Epithelial cell of esophagus (primary cell): ENCODE measurements at regions not wholly inside any gene's neighbourhood (a gene's known extent, or its start where the extent isn't known, plus 50 kb on each side); places are given as distances from the start of the nearest gene placed in this dataset.

ENCODE experiments used
- DNase-seq: peaks from one replicate; pipeline ENCODE4 v3.0.0; 2010; ENCODE audit warnings: low read depth
- H3K4me3 ChIP-seq: 2 replicates; pipeline ENCODE4 v1.5.1; 2011; ENCODE audit warnings: mild to moderate bottlenecking, low read length, control low read depth
- TF ChIP-seq, protein P1 (sequence below): IDR thresholded peaks from 2 replicates; pipeline ENCODE4 v1.5.1; 2011; ENCODE audit warnings: low read depth, mild to moderate bottlenecking, low read length, control low read depth, inconsistent platforms; ENCODE audit not compliant: insufficient read depth; ENCODE audit errors: missing control alignments

DNA sequence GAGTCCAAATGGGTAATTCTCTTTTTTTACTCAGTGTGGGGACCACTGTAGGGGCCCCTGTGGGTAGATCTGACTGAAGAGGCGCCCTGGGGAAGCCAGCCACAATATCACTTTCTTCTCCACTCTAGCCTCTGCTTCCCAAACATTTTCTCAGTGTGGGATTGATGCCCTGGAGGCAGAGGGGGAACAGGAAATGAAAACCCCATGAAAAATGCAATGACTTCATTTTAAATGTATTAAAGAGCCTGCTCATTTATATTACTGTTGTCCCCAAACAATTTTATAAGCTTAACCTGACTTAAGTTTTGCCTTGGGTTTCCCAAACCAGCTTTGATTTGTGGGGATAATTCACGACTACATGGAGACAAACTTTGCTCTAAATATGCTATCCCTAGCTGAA is 181.9 kb downstream of the C1orf94 start:
- DNase-seq = no peak
- TF ChIP-seq, protein P1, sequence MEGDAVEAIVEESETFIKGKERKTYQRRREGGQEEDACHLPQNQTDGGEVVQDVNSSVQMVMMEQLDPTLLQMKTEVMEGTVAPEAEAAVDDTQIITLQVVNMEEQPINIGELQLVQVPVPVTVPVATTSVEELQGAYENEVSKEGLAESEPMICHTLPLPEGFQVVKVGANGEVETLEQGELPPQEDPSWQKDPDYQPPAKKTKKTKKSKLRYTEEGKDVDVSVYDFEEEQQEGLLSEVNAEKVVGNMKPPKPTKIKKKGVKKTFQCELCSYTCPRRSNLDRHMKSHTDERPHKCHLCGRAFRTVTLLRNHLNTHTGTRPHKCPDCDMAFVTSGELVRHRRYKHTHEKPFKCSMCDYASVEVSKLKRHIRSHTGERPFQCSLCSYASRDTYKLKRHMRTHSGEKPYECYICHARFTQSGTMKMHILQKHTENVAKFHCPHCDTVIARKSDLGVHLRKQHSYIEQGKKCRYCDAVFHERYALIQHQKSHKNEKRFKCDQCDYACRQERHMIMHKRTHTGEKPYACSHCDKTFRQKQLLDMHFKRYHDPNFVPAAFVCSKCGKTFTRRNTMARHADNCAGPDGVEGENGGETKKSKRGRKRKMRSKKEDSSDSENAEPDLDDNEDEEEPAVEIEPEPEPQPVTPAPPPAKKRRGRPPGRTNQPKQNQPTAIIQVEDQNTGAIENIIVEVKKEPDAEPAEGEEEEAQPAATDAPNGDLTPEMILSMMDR = no peak
- no peak overlapping the region for H3K4me3 ChIP-seq

DNA sequence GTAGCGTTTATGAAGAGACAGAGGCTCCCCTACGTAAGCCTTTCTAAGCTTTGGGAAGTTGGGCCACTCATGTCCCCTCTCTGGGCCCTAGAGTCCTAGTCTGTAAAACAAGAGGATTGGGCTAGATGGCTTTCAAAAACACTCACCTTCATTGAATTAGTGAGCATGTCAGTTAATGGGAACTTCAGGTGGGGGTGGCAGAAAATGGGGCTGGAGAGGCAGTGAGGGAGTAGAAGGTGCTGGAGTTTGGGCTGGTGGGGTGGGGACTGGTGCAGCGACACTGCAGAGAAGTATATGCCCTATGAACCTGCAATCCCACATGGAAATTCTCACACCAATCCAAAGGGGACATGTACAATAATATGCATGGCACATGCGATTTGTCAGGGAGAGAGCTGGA is 182.7 kb downstream of the C1orf94 start:
- no peak overlapping the region for H3K4me3 ChIP-seq
- TF ChIP-seq, protein P1 = no peak
- DNase-seq = no peak

DNA sequence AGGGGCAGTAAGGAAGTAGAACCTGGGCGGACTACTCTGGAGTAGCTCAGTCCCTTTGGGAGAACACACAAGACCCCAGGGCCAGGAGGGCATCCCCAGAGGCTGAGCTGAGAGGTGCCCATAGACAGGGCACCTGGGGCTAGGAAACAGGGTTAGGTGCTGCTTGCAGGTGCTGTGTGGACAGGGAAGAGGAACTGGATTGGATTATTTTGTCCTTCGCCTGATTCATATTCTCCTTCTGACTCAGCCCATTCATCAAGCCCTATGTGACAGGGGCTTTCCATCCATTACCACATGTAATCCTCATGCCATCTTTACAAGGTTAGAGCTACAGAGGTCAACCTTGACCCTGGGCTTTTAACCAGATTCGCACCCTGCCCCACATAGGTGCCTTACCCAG is 183.9 kb downstream of the C1orf94 start:
- H3K4me3 ChIP-seq = no peak overlapping the region
- TF ChIP-seq, protein P1 = no peak
- no peak for DNase-seq

DNA sequence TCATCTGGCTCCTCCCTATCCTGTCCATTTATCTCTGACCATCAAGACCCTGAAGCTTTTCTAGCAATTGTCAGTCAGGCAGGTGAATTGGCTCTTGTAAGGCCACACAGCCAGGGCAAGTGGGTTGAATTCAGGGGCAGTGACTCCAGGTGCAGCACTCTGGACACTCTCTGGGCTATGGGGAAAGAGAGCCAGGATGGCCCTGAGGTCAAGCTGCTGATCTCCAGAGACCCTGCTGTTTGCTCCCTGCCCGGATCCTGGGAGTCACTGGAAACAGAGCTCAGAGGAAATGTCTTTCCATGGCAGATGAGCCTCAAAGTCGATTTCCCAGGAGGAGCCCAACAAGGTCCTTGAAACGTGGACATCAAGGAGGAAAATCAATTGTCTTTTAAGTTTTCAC is 184.4 kb downstream of the C1orf94 start:
- no peak for DNase-seq
- TF ChIP-seq, protein P1 = no peak

DNA sequence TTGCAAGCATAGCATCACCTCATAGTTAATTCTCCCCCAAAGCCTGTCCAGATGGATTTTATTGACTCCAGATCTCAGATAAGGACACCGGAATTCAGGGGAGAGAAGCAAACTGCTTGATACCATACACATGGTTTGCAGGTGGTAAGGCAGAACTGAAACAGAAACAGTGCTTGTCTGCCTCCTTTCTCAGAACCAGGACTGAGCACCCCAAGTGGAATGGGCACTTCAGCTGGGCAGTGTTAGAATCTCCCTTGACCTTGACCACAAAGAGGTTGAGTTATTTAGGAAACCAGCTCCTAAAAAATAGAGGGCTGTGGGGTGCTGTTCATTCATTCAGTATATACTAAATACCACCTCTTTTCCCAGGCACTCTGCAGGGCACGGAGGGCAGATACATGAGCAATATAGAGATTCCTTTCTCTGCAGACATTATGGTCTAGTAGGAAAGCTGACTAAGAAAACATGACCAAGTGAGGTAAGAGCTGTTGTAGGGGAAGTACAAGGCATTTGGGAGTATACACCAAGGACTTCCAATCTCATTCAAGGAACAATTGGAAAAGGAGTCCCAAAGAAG is 185.2 kb downstream of the C1orf94 start:
- no peak overlapping the region for H3K4me3 ChIP-seq
- DNase-seq = no peak
- TF ChIP-seq, protein P1 = no peak

More for the DNA sequence above, 184.4 kb downstream of the C1orf94 start:
- H3K4me3 ChIP-seq = no peak overlapping the region

DNA sequence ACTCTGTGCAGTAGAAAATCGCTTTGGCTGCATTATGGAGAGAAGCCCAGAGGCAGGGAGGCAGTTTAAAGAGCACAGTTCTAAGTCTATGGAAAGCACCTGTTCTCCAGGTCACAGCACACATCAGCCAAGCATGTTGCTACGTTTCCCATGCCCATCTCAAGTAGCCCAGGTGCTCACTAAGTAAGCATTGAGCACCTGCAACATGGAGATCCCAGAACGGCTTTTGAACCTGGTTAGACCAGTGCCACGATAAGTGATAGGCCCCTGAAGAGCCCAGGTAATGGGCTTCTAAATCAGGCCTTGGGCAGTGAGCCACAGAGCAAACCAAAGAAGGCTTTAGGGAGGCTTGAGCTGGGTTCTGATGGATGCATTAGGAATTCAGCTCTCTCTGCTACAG is 186.2 kb downstream of the C1orf94 start:
- TF ChIP-seq, protein P1 = no peak
- no peak for DNase-seq
- H3K4me3 ChIP-seq = no peak overlapping the region

DNA sequence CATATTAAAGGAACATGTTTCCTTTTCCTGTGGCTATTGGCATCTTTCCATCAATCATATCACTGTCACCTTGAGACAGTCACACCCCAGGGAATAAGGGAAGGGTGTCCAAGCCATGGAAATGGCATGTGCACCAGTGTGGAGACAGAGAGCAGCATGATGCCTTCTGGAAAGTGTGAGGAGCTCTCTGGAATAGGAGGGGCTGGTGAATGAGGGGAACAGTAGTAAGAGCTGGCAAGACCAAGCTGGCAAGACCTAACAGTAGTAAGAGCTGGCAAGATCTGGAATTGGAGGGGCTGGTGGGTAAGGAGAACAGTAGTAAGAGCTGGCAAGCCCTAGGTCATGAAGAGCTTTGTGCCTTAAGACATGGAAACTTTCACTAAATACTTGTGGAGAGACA is 186.7 kb downstream of the C1orf94 start:
- TF ChIP-seq, protein P1 = no peak
- H3K4me3 ChIP-seq = no peak overlapping the region
- no peak for DNase-seq
